ENCODE measurements at regions not wholly inside any gene's neighbourhood (a gene's known extent, or its start where the extent isn't known, plus 50 kb on each side); places are given as distances from the start of the nearest gene placed in this dataset.

- H3K27ac ChIP-seq = no peak overlapping the region
- intact Hi-C loops (cut with DNase I) = no loop called here
- no peak for DNase-seq
- no peaks in the 10 kb centered on the region for H3K27me3 ChIP-seq
- no peaks in the 10 kb centered on the region for H3K9me3 ChIP-seq
- WGBS, 2 donors = 82 to 85% methylated on average over 10 of the region's 10 CpGs
- no peaks in the 10 kb centered on the region for H3K36me3 ChIP-seq
- no peaks in the 10 kb centered on the region for H3K4me1 ChIP-seq
- TF ChIP-seq CTCF (IDR thresholded peaks at IDR 0.05) = no peak
- no peak for TF ChIP-seq POLR2AphosphoS5 (IDR thresholded peaks at IDR 0.05)
- no peak for TF ChIP-seq POLR2A (IDR thresholded peaks at IDR 0.05)
- TF ChIP-seq EP300 (IDR thresholded peaks at IDR 0.05) = no peak
- no peak overlapping the region for H3K4me3 ChIP-seq
These were observed 130.6 kb upstream of the ZSWIM2 start for GRCh38 chr2:186979439-186980116.

- Histone ChIP-seq H3K27ac (no peak overlapping the region), H3K4me3 (no peak overlapping the region), H3K9me3 (no peaks in the 10 kb centered on the region), H3K4me1 (no peaks in the 10 kb centered on the region), H3K27me3 (no peaks in the 10 kb centered on the region), H3K36me3 (no peaks in the 10 kb centered on the region)
- intact Hi-C loops (cut with DNase I) = no loop called here
- WGBS, 2 donors = 86 to 87% methylated on average over 3 of the region's 3 CpGs
- DNase-seq = no peak
- TF ChIP-seq CTCF (IDR thresholded peaks at IDR 0.05) (no peak), EP300 (IDR thresholded peaks at IDR 0.05) (no peak), POLR2A (IDR thresholded peaks at IDR 0.05) (no peak), POLR2AphosphoS5 (IDR thresholded peaks at IDR 0.05) (no peak)
These were observed 128.6 kb upstream of the ZSWIM2 start for GRCh38 chr2:186977433-186978045.

GRCh38 chr2:186976329-186976728, 127.4 kb upstream of the ZSWIM2 start:
- Histone ChIP-seq H3K27me3 (no peaks in the 10 kb centered on the region), H3K27ac (no peak overlapping the region), H3K36me3 (no peaks in the 10 kb centered on the region), H3K9me3 (no peaks in the 10 kb centered on the region), H3K4me3 (no peak overlapping the region), H3K4me1 (no peaks in the 10 kb centered on the region)
- 68 to 89% methylated on average over 5 of the region's 5 CpGs for WGBS, 2 donors
- intact Hi-C loops (cut with DNase I) = no loop called here
- DNase-seq = no peak
- no peak for TF ChIP-seq POLR2AphosphoS5 (IDR thresholded peaks at IDR 0.05)
- no peak for TF ChIP-seq POLR2A (IDR thresholded peaks at IDR 0.05)
- no peak for TF ChIP-seq EP300 (IDR thresholded peaks at IDR 0.05)
- TF ChIP-seq CTCF (IDR thresholded peaks at IDR 0.05) = no peak

GRCh38 chr2:186972281-186972970, 123.5 kb upstream of the ZSWIM2 start:
- no peaks in the 10 kb centered on the region for H3K9me3 ChIP-seq
- no peak for DNase-seq
- no peak overlapping the region for H3K27ac ChIP-seq
- no peaks in the 10 kb centered on the region for H3K36me3 ChIP-seq
- no peaks in the 10 kb centered on the region for H3K4me1 ChIP-seq
- WGBS, 2 donors = 78 to 85% methylated on average over 7 of the region's 7 CpGs
- intact Hi-C loops (cut with DNase I) = no loop called here
- TF ChIP-seq POLR2AphosphoS5 (IDR thresholded peaks at IDR 0.05) (no peak), POLR2A (IDR thresholded peaks at IDR 0.05) (no peak), EP300 (IDR thresholded peaks at IDR 0.05) (no peak), CTCF (IDR thresholded peaks at IDR 0.05) (no peak)
- H3K4me3 ChIP-seq = no peak overlapping the region
- H3K27me3 ChIP-seq = no peaks in the 10 kb centered on the region

Data from sigmoid colon (tissue), 6 donors.